Heart right ventricle (tissue), 16 donors: ENCODE measurements at regions not wholly inside any gene's neighbourhood (a gene's known extent, or its start where the extent isn't known, plus 50 kb on each side); places are given as distances from the start of the nearest gene placed in this dataset.

ENCODE experiments used
- ATAC-seq, 8 donors: fragments of 200-7000 bp; cut with Tn5 transposase; one replicate each; pipeline ENCODE4 v1.9.1; 2020; ENCODE audit warnings: mild to moderate bottlenecking in 8 of 8, moderate library complexity in 8 of 8, moderate number of reproducible peaks in 1 of 8
- DNase-seq, 2 donors: peaks; one replicate each; pipeline ENCODE4 v3.0.0-alpha.2; 2020
- H3K27ac ChIP-seq, 10 donors: fragments of 200-600 bp; sonication (generic) in 2 of 10; one replicate each; pipeline versions ENCODE4 v1.5.0 to v1.8.0; 2020 to 2022; ENCODE audit warnings: mild to moderate bottlenecking in 3 of 10
- H3K27me3 ChIP-seq, 7 donors: fragments of 200-600 bp; one replicate each; pipeline ENCODE4 v1.8.0; 2021 to 2022; ENCODE audit warnings: mild to moderate bottlenecking in 2 of 7
- H3K36me3 ChIP-seq, 9 donors: fragments of 200-600 bp; sonication (generic) in 1 of 9; one replicate each; pipeline versions ENCODE4 v1.5.0 to v1.8.0; 2020 to 2022; ENCODE audit warnings: mild to moderate bottlenecking in 2 of 9
- H3K4me1 ChIP-seq, 9 donors: fragments of 200-600 bp; sonication (generic) in 1 of 9; one replicate each; pipeline versions ENCODE4 v1.5.0 to v1.8.0; 2020 to 2022; ENCODE audit warnings: mild to moderate bottlenecking in 4 of 9
- H3K4me3 ChIP-seq, 10 donors: fragments of 200-600 bp; sonication (generic) in 2 of 10; one replicate each; pipeline versions ENCODE4 v1.5.0 to v1.8.0; 2020 to 2022; ENCODE audit warnings: mild to moderate bottlenecking in 7 of 10, moderate library complexity in 2 of 10
- H3K9me3 ChIP-seq, 11 donors: fragments of 200-600 bp in 10 of 11; sonication (generic) in 2 of 11; one replicate each; pipeline versions ENCODE4 v1.5.0 to v1.8.0; 2013 to 2022; ENCODE audit warnings: mild to moderate bottlenecking in 2 of 11, control low read depth in 1 of 11, moderate library complexity in 1 of 11
- WGBS, 2 donors: extraction: QIAGEN DNeasy Blood & Tissue Kit; methylation state at CpG; one replicate each; pipeline ENCODE4 v1.1.7; 2013; ENCODE audit warnings: inconsistent platforms in 1 of 2; 5-methylcytosine and 5-hydroxymethylcytosine counted together
- intact Hi-C, 10 donors: fragments of 100-400 bp; cut with DNase I; formaldehyde crosslinking; loops; one replicate each; pipeline versions ENCODE4 v1.11.1 to v1.14.2; 2022
- TF ChIP-seq, protein P1 (sequence below), 9 donors: fragments of 200-600 bp; sonication (generic) in 2 of 9; IDR thresholded peaks; one replicate each; pipeline versions ENCODE4 v1.5.0 to v1.8.0; 2021 to 2022; ENCODE audit warnings: antibody characterized with exemption in 9 of 9, mild to moderate bottlenecking in 5 of 9, moderate library complexity in 1 of 9
- donor health status: Arrhythmogenic right ventricular cardiomyopathy.
- donor health status: ischemic (EF 13 %, LVEDD 7.1; RV severe dilation, severe dysfunction).
- donor health status: healthy with polysubstance abuse.
- donor health status: DM: no; HTN: yes; CAD: no.
- donor health status: DM: no; HTN: no; CAD: no.
- donor health status: ischemic (EF 25% LVEDD 6.9; RV normal size, moderate dysfunction).
- donor health status: ischemic (EF 25% LVEDD 5.7; RV mildly dilated, moderate dysfunction).
- donor health status: healthy.
- donor health status: DM: yes; HTN: yes; CAD: no.
- donor health status: Ischemic cardiomyopathy.
- donor health status: ischemic (EF 35%, LVEDD 5.7; RV mildly dilated, moderate dysfunction).
- donor health status: nonischemic (EF 11% LVEDD 7.7; RV severe dilation, severe dysfunction).
- donor health status: DM: yes; HTN: yes; CAD: no.
- donor health status: PGD.
- donor health status: ischemic (EF 29% LVEDD 5.4; RV normal size, mild dysfunction).
- donor health status: nonischemic (EF 23%, LVEDD 6.1; RV moderate dilation, normal function).

DNA sequence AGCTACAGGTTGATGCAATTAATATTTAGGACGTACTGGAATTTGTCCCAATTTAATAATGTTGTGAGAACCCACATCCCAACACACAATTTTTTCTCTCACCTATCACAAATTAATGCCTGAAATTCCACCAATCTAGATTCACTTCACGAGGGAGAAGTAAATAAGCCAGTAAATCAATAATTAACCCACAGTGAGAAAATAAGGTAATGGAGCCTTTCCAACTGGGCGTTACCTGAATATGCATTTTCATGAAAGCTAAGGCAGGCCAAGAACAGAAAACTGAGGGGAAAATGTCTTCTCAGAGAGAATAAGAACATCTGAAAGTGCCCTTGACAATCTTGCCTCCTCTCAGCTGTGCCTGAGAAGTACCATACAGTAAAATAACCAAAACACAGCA lies 240.8 kb upstream of the NR5A2 start:
- no peaks in the 10 kb centered on the region for H3K27me3 ChIP-seq
- DNase-seq (no peak), ATAC-seq (no peak)
- H3K9me3 ChIP-seq: no peaks in the 10 kb centered on the region
- peaks cover 0 to 4% (median 0%) of the 10 kb centered on the region in 9 donors for H3K4me1 ChIP-seq
- H3K27ac ChIP-seq: no peak overlapping the region
- H3K4me3 ChIP-seq: no peak overlapping the region
- intact Hi-C loops: no loop called here
- TF ChIP-seq, protein P1, sequence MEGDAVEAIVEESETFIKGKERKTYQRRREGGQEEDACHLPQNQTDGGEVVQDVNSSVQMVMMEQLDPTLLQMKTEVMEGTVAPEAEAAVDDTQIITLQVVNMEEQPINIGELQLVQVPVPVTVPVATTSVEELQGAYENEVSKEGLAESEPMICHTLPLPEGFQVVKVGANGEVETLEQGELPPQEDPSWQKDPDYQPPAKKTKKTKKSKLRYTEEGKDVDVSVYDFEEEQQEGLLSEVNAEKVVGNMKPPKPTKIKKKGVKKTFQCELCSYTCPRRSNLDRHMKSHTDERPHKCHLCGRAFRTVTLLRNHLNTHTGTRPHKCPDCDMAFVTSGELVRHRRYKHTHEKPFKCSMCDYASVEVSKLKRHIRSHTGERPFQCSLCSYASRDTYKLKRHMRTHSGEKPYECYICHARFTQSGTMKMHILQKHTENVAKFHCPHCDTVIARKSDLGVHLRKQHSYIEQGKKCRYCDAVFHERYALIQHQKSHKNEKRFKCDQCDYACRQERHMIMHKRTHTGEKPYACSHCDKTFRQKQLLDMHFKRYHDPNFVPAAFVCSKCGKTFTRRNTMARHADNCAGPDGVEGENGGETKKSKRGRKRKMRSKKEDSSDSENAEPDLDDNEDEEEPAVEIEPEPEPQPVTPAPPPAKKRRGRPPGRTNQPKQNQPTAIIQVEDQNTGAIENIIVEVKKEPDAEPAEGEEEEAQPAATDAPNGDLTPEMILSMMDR (IDR thresholded peaks at IDR 0.05): no peak
- 86 to 87% methylated on average over 3 of the region's 3 CpGs for WGBS, 2 donors
- H3K36me3 ChIP-seq: no peaks in the 10 kb centered on the region

DNA sequence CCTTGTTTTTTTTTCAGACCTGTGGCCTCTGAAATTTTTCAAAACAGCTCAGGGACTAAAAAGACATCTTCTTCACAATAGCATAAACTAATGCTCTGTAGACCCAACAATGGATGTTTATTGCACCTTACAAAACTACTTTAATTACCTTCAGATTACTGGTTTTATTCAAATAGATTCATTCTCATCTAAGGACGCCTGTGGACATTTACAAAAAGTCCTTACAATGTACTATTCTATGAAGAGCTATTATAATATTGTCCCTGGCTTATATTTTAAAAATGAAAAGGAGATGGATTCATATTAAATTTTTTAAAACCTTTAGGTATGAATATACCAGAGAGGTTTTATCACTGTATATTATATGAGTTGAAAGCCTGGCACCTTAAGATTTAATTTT lies 238.4 kb upstream of the NR5A2 start:
- intact Hi-C loops: no loop called here

DNA sequence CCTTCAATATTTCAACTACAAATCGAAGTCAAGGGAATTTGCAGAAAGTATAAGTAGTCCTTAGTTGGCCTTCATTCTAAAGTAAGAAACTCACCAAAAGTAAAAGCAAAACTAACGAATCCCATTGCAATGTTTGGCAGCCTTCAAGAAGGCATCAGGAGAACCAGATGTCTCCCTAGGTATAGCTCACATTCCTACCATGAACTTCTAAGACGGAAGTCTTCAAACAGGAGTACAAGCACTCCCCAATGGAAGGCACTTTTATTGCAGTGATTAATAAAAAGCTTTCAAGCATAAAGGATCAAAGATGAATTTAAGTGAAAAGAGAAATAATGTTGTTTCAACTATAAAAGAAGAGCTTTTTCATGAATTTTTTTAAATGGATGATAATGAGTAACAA lies 236.0 kb upstream of the NR5A2 start:
- TF ChIP-seq, protein P1 (IDR thresholded peaks at IDR 0.05): no peak
- no peak overlapping the region for H3K27ac ChIP-seq
- no peak for DNase-seq
- intact Hi-C loops: no loop called here
- no peaks in the 10 kb centered on the region for H3K4me1 ChIP-seq
- peaks cover 0 to 4% (median 0%) of the 10 kb centered on the region in 11 donors for H3K9me3 ChIP-seq
- WGBS, 2 donors: 83 to 84% methylated on average over 3 of the region's 3 CpGs
- no peak overlapping the region for H3K4me3 ChIP-seq
- no peaks in the 10 kb centered on the region for H3K27me3 ChIP-seq
- H3K36me3 ChIP-seq: no peaks in the 10 kb centered on the region
- ATAC-seq: no peak

More for the DNA sequence above, 238.4 kb upstream of the NR5A2 start:
- ATAC-seq: no peak
- Histone ChIP-seq H3K4me3 (no peak overlapping the region), H3K9me3 (no peaks in the 10 kb centered on the region), H3K4me1 (no peaks in the 10 kb centered on the region), H3K36me3 (no peaks in the 10 kb centered on the region), H3K27me3 (no peaks in the 10 kb centered on the region), H3K27ac (no peak overlapping the region)
- WGBS, 2 donors: 83 to 91% methylated on average over 1 of the region's 1 CpG
- TF ChIP-seq, protein P1 (IDR thresholded peaks at IDR 0.05): no peak
- DNase-seq: no peak

DNA sequence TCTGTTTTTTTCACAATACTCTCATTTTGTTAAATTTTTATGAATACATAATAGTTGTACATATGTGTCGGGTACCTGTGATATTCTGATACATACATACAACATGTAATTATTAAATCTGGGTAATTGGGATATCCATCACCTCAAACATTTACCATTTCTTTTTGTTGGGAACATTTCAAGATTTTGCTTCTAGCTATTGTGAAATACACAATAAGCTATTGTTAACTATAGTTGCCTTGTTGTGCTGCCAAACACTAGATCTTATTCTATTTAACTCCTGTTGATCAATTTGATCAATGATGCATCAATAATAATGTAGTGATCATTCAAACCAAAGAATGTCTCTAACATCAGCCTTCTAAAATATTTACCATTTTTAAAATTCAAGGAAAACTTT lies 234.6 kb upstream of the NR5A2 start:
- WGBS, 2 donors: 90 to 93% methylated on average over 1 of the region's 1 CpG
- DNase-seq: no peak
- Histone ChIP-seq H3K27me3 (no peaks in the 10 kb centered on the region), H3K27ac (no peak overlapping the region), H3K9me3 (peaks cover 0 to 4% (median 0%) of the 10 kb centered on the region in 11 donors), H3K4me3 (no peak overlapping the region), H3K4me1 (no peaks in the 10 kb centered on the region), H3K36me3 (no peaks in the 10 kb centered on the region)
- ATAC-seq: no peak
- intact Hi-C loops: no loop called here
- TF ChIP-seq, protein P1 (IDR thresholded peaks at IDR 0.05): no peak
